ENCODE measurements at regions not wholly inside any gene's neighbourhood (a gene's known extent, or its start where the extent isn't known, plus 50 kb on each side); places are given as distances from the start of the nearest gene placed in this dataset.

GRCh38 chr6:163904186-163904585 is 489.7 kb downstream of the QKI start (continued):
- TF ChIP-seq CREB5 (CRISPR knock-in tag; IDR thresholded peaks at IDR 0.05; ENCODE audit: low read depth) = no peak

GRCh38 chr6:163903541-163903940 is 489.0 kb downstream of the QKI start:
- TF ChIP-seq ZFP30 (CRISPR knock-in tag; IDR thresholded peaks at IDR 0.05) (no peak), CREB5 (CRISPR knock-in tag; IDR thresholded peaks at IDR 0.05; ENCODE audit: low read depth) (no peak), OSR1 (CRISPR knock-in tag; IDR thresholded peaks at IDR 0.05) (no peak), ARNTL (CRISPR knock-in tag; IDR thresholded peaks at IDR 0.05; ENCODE audit: borderline replicate concordance, low read depth) (no peak)

GRCh38 chr6:163902993-163903392 is 488.5 kb downstream of the QKI start:
- ATAC-seq = no peak

More at GRCh38 chr6:163903541-163903940, 489.0 kb downstream of the QKI start:
- ATAC-seq = no peak

More at GRCh38 chr6:163902993-163903392, 488.5 kb downstream of the QKI start:
- no peak for TF ChIP-seq ESRRG (CRISPR knock-in tag; IDR thresholded peaks at IDR 0.05)
- no peak for TF ChIP-seq ZFP30 (CRISPR knock-in tag; IDR thresholded peaks at IDR 0.05)
- no peak for TF ChIP-seq POU6F1 (CRISPR knock-in tag; IDR thresholded peaks at IDR 0.05; ENCODE audit: borderline replicate concordance, low read depth)
- no peak for TF ChIP-seq TSHZ2 (CRISPR knock-in tag; IDR thresholded peaks at IDR 0.05)
- no peak for TF ChIP-seq ZNF70 (CRISPR knock-in tag; IDR thresholded peaks at IDR 0.05)
- TF ChIP-seq PATZ1 (CRISPR knock-in tag; IDR thresholded peaks at IDR 0.05; ENCODE audit: borderline replicate concordance) = no peak
- TF ChIP-seq TOX (CRISPR knock-in tag; IDR thresholded peaks at IDR 0.05; ENCODE audit: borderline replicate concordance) = no peak
- TF ChIP-seq OSR1 (CRISPR knock-in tag; IDR thresholded peaks at IDR 0.05) = no peak
- TF ChIP-seq CSRNP3 (CRISPR knock-in tag; IDR thresholded peaks at IDR 0.05) = no peak
- TF ChIP-seq PPARA (CRISPR knock-in tag; IDR thresholded peaks at IDR 0.05; ENCODE audit: borderline replicate concordance) = no peak
- no peak for TF ChIP-seq ARNTL (CRISPR knock-in tag; IDR thresholded peaks at IDR 0.05; ENCODE audit: borderline replicate concordance, low read depth)
- TF ChIP-seq GLIS3 (CRISPR knock-in tag; IDR thresholded peaks at IDR 0.05) = no peak
- TF ChIP-seq ZNF8 (CRISPR knock-in tag; IDR thresholded peaks at IDR 0.05) = no peak

All from SK-N-SH treated with all-trans-retinoic acid at 6 μM for 48 hours (cell line).